ENCODE measurements at regions not wholly inside any gene's neighbourhood (a gene's known extent, or its start where the extent isn't known, plus 50 kb on each side); places are given as distances from the start of the nearest gene placed in this dataset.

GRCh38 chr4:102416765-102417164 lies 71.5 kb upstream of the SLC39A8 start:
- CTCF ChIA-PET (ENCODE audit: low intra/inter-chr PET ratio, low total read pairs), result no interaction called here

More at GRCh38 chr4:102416765-102417164, 71.5 kb upstream of the SLC39A8 start:
- TF ChIP-seq ZFX (CRISPR knock-in tag; IDR thresholded peaks at IDR 0.05; ENCODE audit: low read depth) (no peak), PRMT3 (CRISPR knock-in tag; IDR thresholded peaks at IDR 0.05; ENCODE audit: borderline replicate concordance, low read depth) (no peak), KLF11 (CRISPR knock-in tag; IDR thresholded peaks at IDR 0.05) (no peak), ZNF766 (CRISPR knock-in tag; IDR thresholded peaks at IDR 0.05; ENCODE audit: borderline replicate concordance) (no peak), ZFAT (CRISPR knock-in tag; conservative IDR thresholded peaks at IDR 0.05) (no peak), ZNF75D (CRISPR knock-in tag; IDR thresholded peaks at IDR 0.05; ENCODE audit: borderline replicate concordance) (no peak), ZNF451 (CRISPR knock-in tag; IDR thresholded peaks at IDR 0.05) (no peak), TEF (CRISPR knock-in tag; IDR thresholded peaks at IDR 0.05) (no peak), HMGXB3 (CRISPR knock-in tag; IDR thresholded peaks at IDR 0.05; ENCODE audit: borderline replicate concordance) (no peak), MZF1 (CRISPR knock-in tag; IDR thresholded peaks at IDR 0.05; ENCODE audit: borderline replicate concordance) (no peak), ZNF629 (CRISPR knock-in tag; conservative IDR thresholded peaks at IDR 0.05) (no peak), ZNF580 (CRISPR knock-in tag; IDR thresholded peaks at IDR 0.05; ENCODE audit: borderline replicate concordance, low read depth) (no peak)
- Histone ChIP-seq H4K20me1 (ENCODE audit: insufficient read depth, low read length) (no peaks in the 10 kb centered on the region), H2AFZ (ENCODE audit: low read length) (no peak overlapping the region), H3K36me3 (replicated peaks in 1 of 2; ENCODE audit: control insufficient read depth in 1 of 2, insufficient read depth in 2 of 2, low read length in 2 of 2) (no peaks in the 10 kb centered on the region), H3K27me3 (ENCODE audit: control insufficient read depth in 1 of 2, insufficient read depth in 2 of 2, low read length in 2 of 2) (no peaks in the 10 kb centered on the region; a peak in 1 of 5 replicates), H3K27ac (ENCODE audit: extremely low read length, insufficient read depth, low read length) (no peak overlapping the region), H3K9ac (ENCODE audit: insufficient read depth, low read depth, low read length) (no peak overlapping the region), H3K4me1 (ENCODE audit: insufficient read depth, low read length) (no peaks in the 10 kb centered on the region), H3K4me2 (ENCODE audit: low read depth, low read length) (no peak overlapping the region), H3K4me3 (replicated peaks in 1 of 3; ENCODE audit: insufficient read depth in 1 of 3, low read depth in 2 of 3, low read length in 3 of 3) (no peak overlapping the region), H3K79me2 (ENCODE audit: insufficient read depth, low read length) (no peaks in the 10 kb centered on the region), H3K9me3 (ENCODE audit: low read length) (no peaks in the 10 kb centered on the region)
- DNase-seq (ENCODE audit: low spot score) (no peak), FAIRE-seq (no peak), ATAC-seq (no peak)
- in situ Hi-C loops (cut with HindIII; ENCODE audit: extremely low pct_ligation_motif_present, low pct_unique_long_range_greater_than_20kb) (no loop called here), intact Hi-C loops (cut with micrococcal nuclease; ENCODE audit: unreplicated experiment) (no loop called here)
- no TSS peak for BruUV-seq (replicated peaks)
- POLR2A ChIA-PET, result no interaction called here

All from HepG2 (cell line).